Stimulated activated CD8-positive, alpha-beta memory T cell treated with anti-CD3 and anti-CD28 coated beads, Interleukin-15, amount 100 ng/mL, for 48 hours (primary cell): ENCODE measurements at regions not wholly inside any gene's neighbourhood (a gene's known extent, or its start where the extent isn't known, plus 50 kb on each side); places are given as distances from the start of the nearest gene placed in this dataset.

Source experiments
- DNase-seq, 2 donors: peaks; one replicate each; pipeline ENCODE4 v3.0.0-alpha.2; 2020; ENCODE audit warnings: low read depth in 2 of 2

DNA sequence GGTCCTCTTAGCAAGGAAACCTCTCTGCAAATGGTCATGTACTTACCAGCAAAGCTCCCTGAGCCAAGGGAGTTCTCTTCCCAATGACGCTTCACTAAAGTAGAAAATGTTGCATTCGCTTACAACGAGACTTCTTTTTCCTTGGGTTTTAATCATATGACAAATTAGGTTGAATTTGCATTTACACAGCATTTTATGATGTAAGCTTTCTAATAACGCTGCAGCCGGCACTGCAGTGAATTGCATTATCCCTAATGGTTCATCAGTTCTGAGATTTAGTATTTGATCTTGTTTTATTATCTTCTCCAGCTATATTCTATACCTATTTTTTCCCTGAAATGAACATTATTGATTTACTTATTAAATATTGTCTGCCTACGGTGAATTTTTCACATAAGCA, 339.3 kb upstream of the PFKP start:
- no peak for DNase-seq

DNA sequence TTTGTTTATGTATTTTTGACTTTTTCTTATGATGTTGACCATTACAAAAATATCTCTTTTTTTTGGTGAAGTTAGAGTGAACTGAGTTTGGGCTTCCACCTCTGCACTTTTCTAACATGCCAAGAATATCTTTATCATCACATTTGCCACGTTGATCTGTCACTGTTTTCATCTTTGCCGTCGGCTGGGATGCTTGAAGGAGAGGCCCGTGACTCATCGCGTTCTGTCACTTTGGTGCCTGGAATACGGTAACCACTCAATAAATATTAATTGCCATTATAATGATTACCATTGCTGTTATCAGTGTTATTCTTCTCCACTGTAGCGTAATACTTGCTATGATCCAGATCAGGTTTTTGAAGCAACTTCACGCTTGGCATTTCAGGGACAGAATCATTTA, 350.8 kb upstream of the PFKP start:
- no peak for DNase-seq

DNA sequence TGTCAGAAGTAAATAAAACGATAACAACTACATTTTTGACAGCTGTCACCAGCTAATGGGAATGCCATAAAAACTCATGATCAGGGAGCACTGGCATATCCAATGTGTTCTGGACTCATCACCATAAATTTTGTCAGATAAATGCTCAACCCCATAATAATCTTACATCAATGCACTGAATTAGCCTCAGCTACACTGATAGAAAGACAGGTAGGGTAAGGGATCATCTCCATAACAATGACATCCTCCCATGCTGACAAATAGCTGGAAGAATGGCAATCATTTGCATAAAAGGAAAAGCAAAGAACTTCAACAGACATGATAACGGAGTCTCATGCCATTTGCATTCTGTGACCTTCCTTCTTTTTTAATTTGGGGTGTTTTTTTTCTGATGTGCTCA, 352.8 kb upstream of the PFKP start:
- no peak for DNase-seq

GRCh38 chr10:2703953-2704352, 363.4 kb upstream of the PFKP start:
- no peak for DNase-seq

DNA sequence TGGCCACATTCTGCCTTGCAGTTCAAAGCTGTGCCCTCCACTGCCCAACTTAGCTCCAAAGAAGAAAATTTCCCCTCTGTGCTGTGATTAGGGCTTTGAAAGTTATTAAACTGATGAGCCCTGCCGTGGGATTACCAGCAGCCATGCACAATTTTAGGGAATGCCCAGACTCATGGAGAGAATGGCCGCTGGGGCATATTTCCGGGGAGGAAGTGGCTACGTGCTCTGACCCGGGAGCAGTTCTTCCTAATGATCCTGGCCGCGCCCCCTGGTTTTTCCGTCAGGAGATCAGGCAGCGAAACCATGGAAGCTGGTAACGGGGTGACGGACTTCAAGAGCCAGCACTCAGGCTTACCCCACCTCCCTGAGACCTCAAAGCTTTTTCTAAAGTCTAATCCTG, 365.5 kb upstream of the PFKP start:
- DNase-seq: no peak

DNA sequence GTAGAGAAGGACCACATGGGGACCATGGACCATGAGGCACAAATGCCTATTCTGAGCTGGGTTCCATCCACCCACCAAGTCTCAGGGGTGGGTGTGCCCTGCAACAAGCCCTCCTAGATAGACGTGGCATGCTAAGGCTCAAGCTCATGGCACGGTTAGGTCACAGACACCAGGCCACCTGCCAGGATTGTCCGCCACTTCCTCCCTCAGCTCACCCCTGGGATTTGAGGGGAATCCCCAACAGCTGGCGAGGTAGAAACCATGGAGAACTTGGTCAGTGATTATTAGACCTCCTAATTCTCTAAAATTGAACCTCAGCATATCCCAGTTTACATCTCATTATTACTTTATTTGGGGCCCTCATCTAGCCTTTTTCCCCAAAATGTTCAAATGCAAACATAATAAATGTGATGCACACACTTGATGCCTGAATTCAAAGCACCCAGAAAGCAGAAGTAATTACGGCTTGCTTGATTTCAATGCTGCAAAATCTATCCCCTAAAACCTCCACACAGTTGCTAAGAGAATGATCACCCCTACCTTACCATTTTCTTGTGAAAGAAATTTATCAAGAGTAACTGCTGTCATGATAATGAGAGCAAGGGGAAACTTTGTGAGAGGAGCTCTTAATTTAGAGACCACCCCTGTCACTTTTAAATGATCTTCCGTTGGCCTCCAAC, 366.6 kb upstream of the PFKP start:
- DNase-seq: no peak

DNA sequence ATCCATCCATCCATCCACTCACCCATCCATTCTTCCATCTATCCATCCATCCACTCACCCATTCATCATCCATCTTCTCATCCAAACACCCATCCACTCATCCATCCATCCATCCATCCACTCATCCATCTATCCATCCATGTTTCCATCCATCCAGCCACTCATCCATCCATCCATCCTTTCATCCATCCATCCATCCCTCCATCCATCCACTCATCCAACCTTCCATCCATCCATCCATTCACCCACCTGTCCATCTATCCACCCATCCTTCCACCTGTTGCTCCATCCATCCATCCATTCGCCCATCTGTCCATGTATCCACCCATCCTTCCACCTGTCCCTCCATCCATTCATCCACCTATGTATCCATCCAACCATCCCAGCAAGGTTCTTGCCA, 378.4 kb upstream of the PFKP start:
- no peak for DNase-seq

GRCh38 chr10:2686691-2687090, 380.7 kb upstream of the PFKP start:
- no peak for DNase-seq

GRCh38 chr10:2682491-2682890, 384.9 kb upstream of the PFKP start:
- no peak for DNase-seq

DNA sequence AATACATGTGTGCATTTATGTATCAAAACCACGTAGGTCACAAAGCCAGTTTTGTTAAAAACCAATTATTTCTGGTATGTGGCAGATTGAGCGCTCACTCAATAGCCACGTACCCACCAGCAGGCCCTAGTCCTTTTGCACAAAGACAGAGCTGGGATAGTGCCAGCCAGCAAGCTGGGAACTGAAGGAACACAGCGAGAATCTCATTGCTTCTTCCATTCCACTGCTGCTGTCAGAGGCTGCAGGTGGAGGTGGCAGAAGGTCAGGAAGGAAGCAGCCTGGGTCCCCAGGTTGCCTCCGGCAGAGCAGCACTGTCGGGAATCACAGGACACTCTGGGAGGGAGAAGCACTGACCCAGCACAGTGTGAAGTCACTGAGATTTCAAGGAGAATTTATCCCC, 385.5 kb upstream of the PFKP start:
- DNase-seq: no peak

DNA sequence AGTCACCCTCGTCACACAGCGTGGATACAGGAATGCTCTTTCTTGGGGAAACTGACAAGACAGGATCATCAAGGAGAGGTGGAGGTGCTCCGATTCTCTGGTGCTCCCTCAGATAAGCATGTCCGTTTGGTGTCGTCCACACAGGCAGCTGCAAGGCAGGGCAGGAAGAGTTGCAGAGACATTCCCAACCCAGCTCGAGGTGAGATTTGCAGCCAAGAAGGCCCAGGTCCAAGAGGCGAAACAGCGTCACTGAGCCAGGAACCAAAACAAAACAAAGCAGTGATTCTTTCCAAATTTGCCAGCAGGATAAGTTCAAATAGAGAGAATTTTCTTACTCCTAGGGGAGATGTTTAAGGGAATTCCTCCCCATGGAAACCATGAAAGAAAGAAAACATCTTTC, 386.5 kb upstream of the PFKP start:
- DNase-seq: no peak

GRCh38 chr10:2679646-2680045, 387.7 kb upstream of the PFKP start:
- no peak for DNase-seq

- no peak for DNase-seq
Observed at GRCh38 chr10:2676455-2676854, 390.9 kb upstream of the PFKP start.

DNA sequence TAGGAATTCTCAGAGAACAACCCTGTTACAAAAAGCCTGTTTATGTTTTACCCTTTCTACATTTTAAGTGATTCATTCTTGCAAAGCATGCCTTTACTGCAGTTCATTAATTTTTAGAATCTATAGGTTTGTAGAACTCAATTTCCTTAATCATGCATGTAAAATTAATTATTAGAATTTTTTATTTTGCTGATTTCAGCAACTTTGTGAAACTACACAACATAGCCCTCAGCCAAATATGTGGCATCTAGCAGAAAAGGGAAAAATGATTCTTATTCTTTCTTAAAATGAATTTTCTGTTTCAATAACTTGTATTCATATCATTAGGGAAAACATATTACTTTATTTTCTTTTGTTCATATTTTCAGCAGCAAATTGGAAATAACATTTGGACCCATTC, 392.9 kb upstream of the PFKP start:
- DNase-seq: no peak

DNA sequence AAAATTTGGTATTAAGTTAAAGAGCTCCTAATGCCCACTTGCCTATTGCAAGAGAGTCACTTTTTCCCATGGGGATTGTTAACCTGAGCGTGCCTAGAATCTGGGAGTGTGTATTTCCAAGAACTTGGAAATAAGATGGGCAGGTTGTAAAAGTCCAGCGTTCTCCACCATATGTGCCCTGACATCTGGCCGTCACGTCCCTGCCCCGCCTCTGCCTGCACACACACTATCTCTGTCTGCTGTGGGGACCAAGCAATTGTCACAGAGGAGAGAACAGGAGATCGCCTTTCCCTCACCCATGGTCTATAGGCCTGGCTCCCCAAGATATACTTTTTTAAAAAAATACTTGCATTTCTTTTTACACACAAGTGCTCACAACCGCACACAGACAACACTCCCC, 396.5 kb upstream of the PFKP start:
- no peak for DNase-seq

DNA sequence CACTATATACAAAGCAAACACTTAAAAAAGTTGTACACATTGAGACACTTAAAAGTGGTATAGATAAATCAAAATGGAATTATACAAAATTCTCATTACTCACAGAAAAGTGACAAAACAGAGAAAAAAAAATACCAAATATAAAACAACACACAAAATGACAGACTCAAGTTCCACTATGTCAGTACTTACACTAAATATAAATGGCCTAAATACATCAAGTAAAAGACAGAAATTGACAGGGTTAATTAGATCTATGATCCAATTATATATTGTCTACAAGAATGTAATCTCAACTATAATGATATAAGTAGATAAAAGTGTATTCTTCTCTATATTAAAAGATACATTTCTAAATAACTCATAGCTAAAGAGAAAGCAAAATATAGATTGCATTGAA, 401.6 kb upstream of the PFKP start:
- DNase-seq: no peak

DNA sequence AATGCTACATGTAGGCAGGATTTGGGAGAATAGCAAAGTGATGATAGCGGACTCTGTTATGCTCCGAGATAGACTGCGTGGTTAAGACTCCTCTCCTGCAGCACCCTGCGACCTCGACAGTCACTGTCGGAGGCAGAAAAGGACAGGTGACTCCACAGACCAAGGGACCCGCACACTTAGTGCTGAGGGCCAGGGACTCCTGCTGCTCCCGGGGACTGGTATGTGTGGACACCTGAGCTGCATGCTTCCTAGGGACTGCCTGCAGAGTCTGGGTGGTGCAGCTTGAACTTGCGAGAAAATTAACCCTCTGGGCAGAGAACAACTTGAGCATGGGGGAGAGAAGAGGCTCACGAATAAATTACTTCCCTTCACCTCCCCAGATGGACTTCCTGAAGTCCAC, 407.1 kb upstream of the PFKP start:
- no peak for DNase-seq

DNA sequence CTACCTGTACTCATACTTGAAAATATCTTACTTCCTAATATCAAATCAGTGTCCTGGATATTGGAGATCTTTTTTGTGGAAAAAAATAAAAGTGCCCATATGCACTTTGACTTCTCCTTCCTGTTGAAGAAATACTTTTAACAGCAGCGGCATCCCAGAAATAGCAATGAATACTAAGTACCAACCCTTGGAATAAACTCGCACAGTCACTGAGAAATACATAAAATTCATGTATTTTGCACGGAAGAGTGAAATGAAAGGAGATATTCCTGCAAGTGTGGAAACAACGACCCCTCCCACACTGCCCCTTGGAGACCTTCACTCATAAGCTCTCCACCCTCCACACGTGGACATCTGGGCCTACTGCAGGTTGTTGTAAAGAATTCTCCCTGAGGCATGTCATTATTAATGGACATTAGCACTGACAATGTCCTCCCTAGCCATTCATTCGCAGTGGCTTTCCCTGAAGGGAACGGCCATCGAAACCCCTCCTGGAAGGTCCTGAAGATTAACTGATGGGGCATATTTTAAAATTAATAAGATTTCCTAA, 407.6 kb upstream of the PFKP start:
- no peak for DNase-seq

DNA sequence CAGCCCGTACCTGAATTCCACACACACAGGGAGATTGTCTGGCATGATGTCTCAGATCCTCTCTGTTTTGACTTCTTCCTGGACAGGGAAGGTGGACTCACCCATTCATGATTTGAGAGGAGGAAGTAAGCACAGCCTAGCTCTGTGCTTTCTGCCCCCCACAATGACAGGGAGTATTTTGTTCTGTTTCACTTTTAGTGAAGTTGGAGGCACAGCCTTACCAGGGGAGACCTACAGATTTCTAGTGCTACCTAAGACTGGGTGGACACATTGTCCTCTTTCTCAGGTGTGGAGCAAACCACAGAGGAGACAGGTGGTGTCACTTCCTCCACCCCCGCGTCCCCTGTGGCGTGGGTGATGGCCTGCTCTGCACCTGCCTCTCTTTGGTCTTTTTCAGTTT, 408.6 kb upstream of the PFKP start:
- DNase-seq: no peak

DNA sequence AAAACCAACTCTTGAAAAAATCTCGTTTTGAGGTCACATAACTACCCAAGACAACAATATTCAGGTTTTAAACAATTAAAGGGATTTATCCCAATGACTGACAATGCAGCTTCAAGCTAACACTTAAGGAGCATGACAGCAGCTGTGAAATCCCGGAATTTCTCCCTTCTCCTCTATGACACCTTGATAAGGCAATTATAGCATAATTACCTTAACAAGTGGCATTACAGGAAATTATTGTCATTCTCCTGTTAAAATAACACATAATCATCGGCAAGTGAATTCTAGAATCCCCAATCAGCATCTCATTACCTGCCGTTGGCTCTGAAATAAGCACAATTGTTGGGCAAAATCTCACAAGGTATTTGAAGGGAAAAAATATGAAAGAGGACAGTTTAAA, 417.0 kb upstream of the PFKP start:
- DNase-seq: no peak

DNA sequence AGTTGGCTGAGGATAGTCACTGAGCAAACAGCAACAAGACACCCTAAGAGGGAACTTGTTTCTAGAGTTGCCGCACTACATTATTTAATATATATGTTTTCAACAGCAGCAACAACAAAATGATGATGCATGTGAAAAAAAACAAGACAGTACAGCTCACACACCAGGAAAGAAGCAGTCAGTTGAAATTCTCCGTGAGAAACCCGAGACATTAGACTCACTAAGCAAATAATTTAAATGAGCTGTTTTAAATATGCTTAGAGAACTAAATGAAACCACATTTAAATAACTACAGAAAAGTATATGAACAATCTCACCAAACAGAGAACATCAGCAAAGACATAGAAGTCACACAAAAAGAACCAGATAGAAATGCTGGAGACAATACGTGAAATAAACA, 426.3 kb upstream of the PFKP start:
- DNase-seq: no peak

DNA sequence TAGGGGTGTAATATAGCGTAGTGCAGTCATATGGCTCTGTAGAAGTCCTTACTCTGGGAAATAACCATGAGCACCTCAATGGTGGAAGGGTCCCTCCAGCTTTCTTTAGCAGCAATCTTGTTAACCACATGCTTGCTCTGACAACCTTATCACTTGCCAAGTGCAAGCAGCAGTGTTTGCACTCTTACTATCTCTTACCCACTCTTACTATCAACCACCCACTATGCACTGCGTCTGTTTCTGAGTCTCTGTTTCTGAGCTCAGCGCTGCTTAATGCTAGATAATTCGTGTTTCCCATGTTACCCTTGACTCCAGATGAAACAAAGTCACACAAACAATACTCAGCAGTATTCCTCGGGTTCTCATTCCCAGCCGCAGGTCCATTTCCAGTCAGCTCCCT, 433.7 kb upstream of the PFKP start:
- no peak for DNase-seq

DNA sequence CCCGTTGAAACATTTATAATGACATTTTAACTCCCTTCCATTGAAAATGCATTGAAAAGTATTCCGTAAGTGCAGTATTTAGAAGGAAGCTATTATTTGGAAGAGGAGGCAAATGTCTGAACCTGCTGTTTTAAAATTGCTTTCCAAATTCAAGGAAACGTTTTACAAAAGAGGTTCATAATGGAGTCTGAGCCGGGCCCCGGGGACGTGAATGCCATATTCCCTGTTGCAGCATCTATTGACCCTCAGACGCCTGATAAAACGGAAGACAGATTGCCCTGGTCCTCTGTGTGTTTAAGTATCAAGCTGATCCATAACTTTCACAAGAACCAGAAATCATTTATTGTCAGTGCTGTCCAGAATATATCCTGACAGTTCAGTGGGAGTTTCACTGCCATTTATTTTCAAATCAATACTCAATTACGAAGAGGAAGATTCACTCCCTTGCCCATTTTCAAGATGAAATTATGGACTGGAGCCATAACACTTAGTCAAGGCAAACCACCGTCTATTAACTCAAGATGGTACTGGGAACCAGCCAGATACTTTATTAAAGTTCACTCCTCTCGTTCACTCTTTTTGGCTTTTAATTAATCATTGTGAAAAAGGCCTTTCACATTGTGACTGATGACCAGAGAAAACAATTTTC, 435.7 kb upstream of the PFKP start:
- DNase-seq: no peak

DNA sequence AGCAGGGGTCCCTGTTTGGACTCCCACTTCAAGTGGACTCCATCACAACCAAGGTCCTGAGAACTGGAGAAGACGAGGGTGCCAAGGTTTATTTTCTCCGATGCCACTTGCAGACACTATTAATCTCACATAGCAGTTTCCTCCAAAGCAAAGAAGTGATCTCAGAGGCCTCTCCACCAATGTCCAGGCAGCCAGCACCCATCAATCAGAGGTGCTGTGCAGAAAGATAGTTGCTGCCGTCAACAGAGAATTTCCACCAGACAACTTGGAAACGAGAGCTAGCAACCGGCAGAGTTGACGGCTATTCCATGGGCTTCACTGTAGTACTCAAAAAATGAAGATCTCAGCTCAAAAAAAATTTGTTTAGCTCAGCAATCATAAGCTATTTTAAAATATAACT, 438.6 kb upstream of the PFKP start:
- no peak for DNase-seq
